Bronchial epithelial cell (primary cell): ENCODE measurements at regions not wholly inside any gene's neighbourhood (a gene's known extent, or its start where the extent isn't known, plus 50 kb on each side); places are given as distances from the start of the nearest gene placed in this dataset.
A peak's percentile ranks its signal among the peaks of the same experiment; 100 is the strongest.

Experiments used
- DNase-seq: peaks from one replicate; pipeline ENCODE4 v3.0.0-alpha.2; 2010; ENCODE audit warnings: low read depth
- FAIRE-seq: peaks from 2 replicates; lab custom pipeline; 2011; peaks lifted over from hg19 to GRCh38; lab: Jason Lieb, UNC
- H3K27me3 ChIP-seq: 2 replicates; pipeline ENCODE4 v1.5.1; 2011; ENCODE audit warnings: low read length; ENCODE audit not compliant: control insufficient read depth, insufficient read depth
- H3K36me3 ChIP-seq: 2 replicates; pipeline ENCODE4 v1.5.1; 2011; ENCODE audit warnings: low read length; ENCODE audit not compliant: control insufficient read depth, insufficient read depth
- H3K4me3 ChIP-seq: 2 replicates; pipeline ENCODE4 v1.5.1; 2011; ENCODE audit warnings: mild to moderate bottlenecking, low read depth, low read length, control low read depth
- TF ChIP-seq, protein P1 (sequence below): IDR thresholded peaks from 2 replicates; pipeline ENCODE4 v1.5.1; 2011; ENCODE audit warnings: mild to moderate bottlenecking, moderate library complexity, low read length, control low read depth, inconsistent platforms; ENCODE audit not compliant: insufficient read depth, severe bottlenecking

DNA sequence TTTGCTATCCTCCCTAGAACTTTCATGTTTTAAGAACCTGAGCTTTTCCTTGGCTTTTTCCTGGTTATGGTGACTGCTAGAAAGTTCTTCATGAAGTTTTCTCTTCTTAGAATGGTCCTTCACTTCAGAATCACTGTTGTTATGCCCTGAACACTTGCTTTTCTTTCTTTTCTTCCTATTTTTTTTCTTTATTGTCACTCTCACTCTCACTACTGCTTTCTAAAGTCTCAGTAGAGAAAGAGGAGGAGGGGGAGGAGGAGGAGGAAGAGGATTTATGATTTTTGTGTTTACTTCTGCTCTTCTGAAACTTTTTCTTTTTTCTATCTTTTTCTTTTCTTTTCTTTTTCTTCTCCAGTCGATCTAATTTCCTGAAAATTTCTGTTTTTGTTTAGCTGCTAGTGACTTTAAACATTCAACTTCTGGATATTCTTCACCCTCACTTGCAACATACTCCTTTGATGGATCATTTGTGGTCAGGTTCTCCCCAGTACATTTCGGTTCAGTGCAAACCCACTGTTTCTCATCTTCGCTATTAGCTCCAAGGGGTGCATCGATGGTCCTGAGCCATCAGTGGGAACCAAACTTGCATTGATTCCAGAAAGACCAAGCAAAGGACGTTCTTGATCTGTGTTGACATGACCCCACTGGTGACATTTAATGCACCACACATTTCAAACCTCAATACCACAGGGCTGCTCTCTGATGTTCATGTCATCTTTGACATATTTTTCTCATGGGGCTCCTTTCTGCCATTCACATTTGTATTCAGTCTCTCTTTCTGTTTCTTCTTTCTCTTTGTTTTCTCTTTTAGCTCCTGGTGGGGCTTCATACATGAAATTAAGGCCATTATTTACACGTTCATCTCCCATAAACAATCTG, 81.6 kb upstream of the HAND1 start:
- H3K36me3 ChIP-seq = no peaks in the 10 kb centered on the region
- TF ChIP-seq, protein P1, sequence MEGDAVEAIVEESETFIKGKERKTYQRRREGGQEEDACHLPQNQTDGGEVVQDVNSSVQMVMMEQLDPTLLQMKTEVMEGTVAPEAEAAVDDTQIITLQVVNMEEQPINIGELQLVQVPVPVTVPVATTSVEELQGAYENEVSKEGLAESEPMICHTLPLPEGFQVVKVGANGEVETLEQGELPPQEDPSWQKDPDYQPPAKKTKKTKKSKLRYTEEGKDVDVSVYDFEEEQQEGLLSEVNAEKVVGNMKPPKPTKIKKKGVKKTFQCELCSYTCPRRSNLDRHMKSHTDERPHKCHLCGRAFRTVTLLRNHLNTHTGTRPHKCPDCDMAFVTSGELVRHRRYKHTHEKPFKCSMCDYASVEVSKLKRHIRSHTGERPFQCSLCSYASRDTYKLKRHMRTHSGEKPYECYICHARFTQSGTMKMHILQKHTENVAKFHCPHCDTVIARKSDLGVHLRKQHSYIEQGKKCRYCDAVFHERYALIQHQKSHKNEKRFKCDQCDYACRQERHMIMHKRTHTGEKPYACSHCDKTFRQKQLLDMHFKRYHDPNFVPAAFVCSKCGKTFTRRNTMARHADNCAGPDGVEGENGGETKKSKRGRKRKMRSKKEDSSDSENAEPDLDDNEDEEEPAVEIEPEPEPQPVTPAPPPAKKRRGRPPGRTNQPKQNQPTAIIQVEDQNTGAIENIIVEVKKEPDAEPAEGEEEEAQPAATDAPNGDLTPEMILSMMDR = no peak
- no peak for DNase-seq
- H3K4me3 ChIP-seq = no peak overlapping the region
- no peak for FAIRE-seq
- H3K27me3 ChIP-seq = no peaks in the 10 kb centered on the region

DNA sequence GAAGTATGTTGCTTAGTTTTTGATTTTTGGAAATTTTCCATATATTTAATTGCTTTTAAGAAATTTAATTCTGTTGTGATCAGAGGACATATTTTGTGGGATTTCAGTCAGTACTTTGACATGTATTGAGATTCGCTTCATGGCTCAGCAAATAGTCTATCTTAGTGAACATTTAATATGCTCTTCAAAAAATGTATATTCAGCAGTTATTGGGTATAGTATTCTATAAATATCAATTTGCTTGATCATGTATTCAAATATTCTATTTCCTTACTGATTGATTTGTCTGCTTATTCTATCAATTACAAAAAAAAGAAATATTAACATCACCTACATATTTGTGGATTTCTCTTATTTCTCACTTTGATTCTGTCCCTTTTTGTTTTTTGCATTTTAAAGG, 79.5 kb upstream of the HAND1 start:
- no peak for FAIRE-seq
- no peak overlapping the region for H3K4me3 ChIP-seq

DNA sequence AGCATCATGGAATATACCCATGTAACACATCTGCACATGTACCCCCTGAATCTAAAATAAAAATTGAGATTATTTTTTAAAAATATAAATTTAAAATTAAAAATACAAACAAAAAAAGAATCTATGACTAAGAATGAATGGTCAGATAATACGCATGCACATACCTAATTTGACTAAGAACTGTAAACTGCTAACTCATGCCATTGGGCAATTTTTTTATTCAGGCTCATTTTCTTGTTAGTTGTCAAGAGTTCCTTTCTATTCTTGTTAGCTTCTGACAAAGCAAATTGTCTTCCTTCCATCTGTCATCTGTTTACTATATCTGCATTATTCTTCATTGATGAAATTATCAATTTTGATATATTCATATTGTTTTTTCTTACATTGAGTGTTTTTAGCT, 69.5 kb upstream of the HAND1 start:
- H3K27me3 ChIP-seq = no peaks in the 10 kb centered on the region
- no peaks in the 10 kb centered on the region for H3K36me3 ChIP-seq
- no peak overlapping the region for H3K4me3 ChIP-seq
- peak; percentile 25 for DNase-seq
- no peak for FAIRE-seq
- TF ChIP-seq, protein P1 = no peak

More for the DNA sequence above, 79.5 kb upstream of the HAND1 start:
- TF ChIP-seq, protein P1 = no peak
- H3K27me3 ChIP-seq = no peaks in the 10 kb centered on the region
- H3K36me3 ChIP-seq = no peaks in the 10 kb centered on the region
- no peak for DNase-seq

GRCh38 chr5:154546719-154547118, 68.7 kb upstream of the HAND1 start:
- no peak for DNase-seq
- TF ChIP-seq, protein P1 = no peak
- Histone ChIP-seq H3K4me3 (no peak overlapping the region), H3K36me3 (no peaks in the 10 kb centered on the region), H3K27me3 (no peaks in the 10 kb centered on the region)
- no peak for FAIRE-seq

GRCh38 chr5:154544646-154545045, 66.6 kb upstream of the HAND1 start:
- DNase-seq (no peak), FAIRE-seq (no peak)
- H3K4me3 ChIP-seq = no peak overlapping the region

More at GRCh38 chr5:154544646-154545045, 66.6 kb upstream of the HAND1 start:
- TF ChIP-seq, protein P1 = no peak
- Histone ChIP-seq H3K36me3 (no peaks in the 10 kb centered on the region), H3K27me3 (no peaks in the 10 kb centered on the region)
